H9 (cell line): ENCODE measurements at regions not wholly inside any gene's neighbourhood (a gene's known extent, or its start where the extent isn't known, plus 50 kb on each side); places are given as distances from the start of the nearest gene placed in this dataset.

Experiments used
- DNase-seq: peaks from one replicate; pipeline ENCODE4 v3.0.0-alpha.2; 2017
- H2AFZ ChIP-seq: one replicate; pipeline ENCODE4 v1.6.1; 2013; ENCODE audit warnings: mild to moderate bottlenecking, low read length, control low read depth, moderate library complexity
- H2AK5ac ChIP-seq: 2 replicates; pipeline ENCODE4 v1.6.1; 2013; ENCODE audit warnings: low read length, control low read depth, mixed read lengths; ENCODE audit not compliant: insufficient read length
- H2BK120ac ChIP-seq: one replicate; pipeline ENCODE4 v1.6.1; 2013; ENCODE audit warnings: low read depth, mild to moderate bottlenecking, low read length, control low read depth, inconsistent platforms; ENCODE audit not compliant: poor library complexity, severe bottlenecking
- H2BK12ac ChIP-seq: 2 replicates; pipeline ENCODE4 v1.6.1; 2013; ENCODE audit warnings: low read length, control low read depth, mixed read lengths, low read depth; ENCODE audit not compliant: insufficient read length
- H2BK15ac ChIP-seq: 2 replicates; pipeline ENCODE4 v1.6.1; 2013; ENCODE audit warnings: low read depth, low read length, control low read depth
- H2BK20ac ChIP-seq: one replicate; pipeline ENCODE4 v1.6.1; 2013; ENCODE audit warnings: low read depth, mild to moderate bottlenecking, low read length, control low read depth, inconsistent platforms; ENCODE audit not compliant: poor library complexity, severe bottlenecking
- H2BK5ac ChIP-seq: 2 replicates; pipeline ENCODE4 v1.6.1; 2013; ENCODE audit warnings: low read length, control low read depth, mixed read lengths; ENCODE audit not compliant: insufficient read length
- H3K14ac ChIP-seq: 2 replicates; pipeline ENCODE4 v1.6.1; 2013; ENCODE audit warnings: low read length, control low read depth; ENCODE audit not compliant: insufficient read depth
- H3K18ac ChIP-seq: 2 replicates; pipeline ENCODE4 v1.6.1; 2013; ENCODE audit warnings: low read depth, mild to moderate bottlenecking, mixed read lengths, low read length, control low read depth; ENCODE audit not compliant: insufficient read length
- H3K23ac ChIP-seq: 2 replicates; pipeline ENCODE4 v1.6.1; 2013; ENCODE audit warnings: low read length, control low read depth, mixed read lengths, low read depth; ENCODE audit not compliant: insufficient read length
- H3K23me2 ChIP-seq: 2 replicates; pipeline ENCODE4 v1.6.1; 2013; ENCODE audit warnings: low read depth, mild to moderate bottlenecking, mixed read lengths, low read length, control low read depth; ENCODE audit not compliant: insufficient read length, poor library complexity, severe bottlenecking
- H3K27ac ChIP-seq: 2 replicates; pipeline ENCODE4 v1.5.1; 2013; ENCODE audit warnings: low read length, control low read depth, mixed read lengths, low read depth; ENCODE audit not compliant: insufficient read length
- H3K27me3 ChIP-seq: 2 replicates; pipeline ENCODE4 v1.6.1; 2013; ENCODE audit warnings: low read length, control low read depth, inconsistent platforms; ENCODE audit not compliant: insufficient read depth
- H3K4ac ChIP-seq: 2 replicates; pipeline ENCODE4 v1.6.1; 2013; ENCODE audit warnings: low read depth, mild to moderate bottlenecking, control low read depth, inconsistent platforms, low read length, moderate library complexity
- H3K4me1 ChIP-seq: 2 replicates; pipeline ENCODE4 v1.6.1; 2013; ENCODE audit warnings: low read length, control low read depth, inconsistent platforms; ENCODE audit not compliant: insufficient read depth
- H3K4me2 ChIP-seq: 2 replicates; pipeline ENCODE4 v1.6.1; 2013; ENCODE audit warnings: low read length, control low read depth, mixed read lengths; ENCODE audit not compliant: insufficient read length, insufficient read depth
- H3K56ac ChIP-seq: 2 replicates; pipeline ENCODE4 v1.6.1; 2013; ENCODE audit warnings: low read depth, mild to moderate bottlenecking, mixed read lengths, low read length, control low read depth; ENCODE audit not compliant: insufficient read length
- H3K79me1 ChIP-seq: 2 replicates; pipeline ENCODE4 v1.6.1; 2013; ENCODE audit warnings: low read depth, mild to moderate bottlenecking, moderate library complexity, low read length, control low read depth, inconsistent platforms; ENCODE audit not compliant: insufficient read depth, poor library complexity, severe bottlenecking
- H3K79me2 ChIP-seq: 2 replicates; pipeline ENCODE4 v1.6.1; 2013; ENCODE audit warnings: low read length, control low read depth, inconsistent platforms; ENCODE audit not compliant: insufficient read depth
- H3K9ac ChIP-seq: 2 replicates; pipeline ENCODE4 v1.6.1; 2013; ENCODE audit warnings: low read length, control low read depth, mixed read lengths; ENCODE audit not compliant: insufficient read length; ENCODE audit errors: extremely low read depth
- H3K9me3 ChIP-seq: one replicate; pipeline ENCODE4 v1.6.1; 2013; ENCODE audit warnings: low read depth, low read length, inconsistent platforms; ENCODE audit not compliant: control insufficient read depth
- H3T11ph ChIP-seq: one replicate; pipeline ENCODE4 v1.6.1; 2013; ENCODE audit warnings: mild to moderate bottlenecking, low read length, control low read depth, inconsistent platforms
- H4K20me1 ChIP-seq: one replicate; pipeline ENCODE4 v1.6.1; 2013; ENCODE audit not compliant: control insufficient read depth, insufficient read length, insufficient read depth
- H4K5ac ChIP-seq: 2 replicates; pipeline ENCODE4 v1.6.1; 2013; ENCODE audit warnings: low read depth, mild to moderate bottlenecking, mixed read lengths, low read length, control low read depth; ENCODE audit not compliant: insufficient read length
- H4K8ac ChIP-seq: replicated peaks from 2 replicates; pipeline ENCODE4 v1.6.1; 2013; ENCODE audit warnings: low read length, control low read depth, mixed read lengths, low read depth; ENCODE audit not compliant: insufficient read length
- H4K91ac ChIP-seq: 2 replicates; pipeline ENCODE4 v1.6.1; 2013; ENCODE audit warnings: low read depth, mild to moderate bottlenecking, moderate library complexity, mixed read lengths, low read length, control low read depth; ENCODE audit not compliant: insufficient read length
- H3K27ac Mint-ChIP-seq, 3 experiments: 2 replicates in 2 of 3; 3 replicates in 1 of 3; pipeline ENCODE4 v1.8.0; 2020 to 2021; ENCODE audit warnings: mixed read lengths in 3 of 3, mild to moderate bottlenecking in 1 of 3, moderate library complexity in 1 of 3
- H3K27me3 Mint-ChIP-seq: 2 replicates; pipeline ENCODE4 v1.8.0; 2021; ENCODE audit warnings: low read depth, mild to moderate bottlenecking, moderate library complexity, mixed read lengths
- H3K36me3 Mint-ChIP-seq, 3 experiments: 2 replicates in 2 of 3; 3 replicates in 1 of 3; pipeline ENCODE4 v1.8.0; 2020 to 2021; ENCODE audit warnings: low read depth in 3 of 3, mixed read lengths in 3 of 3; ENCODE audit not compliant: insufficient read depth in 1 of 3
- H3K4me1 Mint-ChIP-seq, 2 experiments: 2 replicates each; pipeline ENCODE4 v1.8.0; 2020; ENCODE audit warnings: mixed read lengths in 2 of 2
- H3K4me3 Mint-ChIP-seq, 2 experiments: 2 replicates in 1 of 2; 3 replicates in 1 of 2; pipeline ENCODE4 v1.8.0; 2020 to 2021; ENCODE audit warnings: mild to moderate bottlenecking in 2 of 2, mixed read lengths in 2 of 2, moderate library complexity in 1 of 2
- H3K9me3 Mint-ChIP-seq, 2 experiments: 2 replicates in 1 of 2; 3 replicates in 1 of 2; pipeline ENCODE4 v1.8.0; 2020; ENCODE audit warnings: mild to moderate bottlenecking in 2 of 2, mixed read lengths in 2 of 2, moderate library complexity in 1 of 2
- WGBS: extraction: QIAGEN DNeasy Blood & Tissue Kit; methylation state at CpG from one replicate; pipeline ENCODE4 v1.1.7; 2013; ENCODE audit warnings: missing lambda C conversion rate, low lambda C conversion rate, mixed read lengths; ENCODE audit not compliant: insufficient read length; ENCODE audit errors: extremely low coverage; 5-methylcytosine and 5-hydroxymethylcytosine counted together
- TF ChIP-seq, protein P1 (sequence below): fragments of 200-600 bp; sonication (generic); conservative IDR thresholded peaks from 3 replicates; pipeline ENCODE4 v1.8.0; 2021; ENCODE audit warnings: antibody characterized with exemption, mild to moderate bottlenecking

DNA sequence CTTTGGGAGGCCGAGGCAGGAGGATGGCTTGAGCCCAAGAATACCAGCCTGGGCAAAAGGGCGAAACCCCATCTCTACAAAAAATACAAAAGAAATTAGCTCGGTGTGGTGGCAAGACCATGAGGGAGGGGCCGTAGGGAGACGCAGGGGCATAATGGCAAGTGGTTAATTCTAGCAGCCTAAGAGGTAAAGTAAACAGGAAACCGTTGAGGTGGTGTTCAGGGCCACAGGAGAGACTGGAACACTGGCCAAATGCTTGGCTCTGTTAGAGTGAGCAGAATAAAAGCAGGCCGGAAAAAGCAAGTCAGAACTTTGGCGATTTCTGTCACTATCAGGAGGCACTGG is 89.2 kb downstream of the RIPK4 start:
- Histone ChIP-seq H3K23me2 (no peaks in the 10 kb centered on the region), H3K4me2 (no peak overlapping the region), H2BK12ac (no peak overlapping the region), H3K4me1 (no peaks in the 10 kb centered on the region; the same call in none of the 2 replicates), H3K27me3 (no peaks in the 10 kb centered on the region), H3K4ac (no peak overlapping the region), H2BK15ac (no peak overlapping the region), H3K79me2 (no peaks in the 10 kb centered on the region), H3K9me3 (no peaks in the 10 kb centered on the region), H3K9ac (no peak overlapping the region), H2BK120ac (no peak overlapping the region), H3K27ac (no peak overlapping the region), H4K8ac (no peak overlapping the region), H4K91ac (no peak overlapping the region), H3K14ac (no peak overlapping the region), H4K20me1 (no peaks in the 10 kb centered on the region), H2BK5ac (no peak overlapping the region), H3K79me1 (no peaks in the 10 kb centered on the region), H4K5ac (no peak overlapping the region), H3T11ph (no peak overlapping the region), H3K18ac (no peak overlapping the region), H2AK5ac (no peak overlapping the region), H3K56ac (no peak overlapping the region), H3K23ac (no peak overlapping the region), H2AFZ (no peak overlapping the region), H2BK20ac (no peak overlapping the region)
- TF ChIP-seq, protein P1, sequence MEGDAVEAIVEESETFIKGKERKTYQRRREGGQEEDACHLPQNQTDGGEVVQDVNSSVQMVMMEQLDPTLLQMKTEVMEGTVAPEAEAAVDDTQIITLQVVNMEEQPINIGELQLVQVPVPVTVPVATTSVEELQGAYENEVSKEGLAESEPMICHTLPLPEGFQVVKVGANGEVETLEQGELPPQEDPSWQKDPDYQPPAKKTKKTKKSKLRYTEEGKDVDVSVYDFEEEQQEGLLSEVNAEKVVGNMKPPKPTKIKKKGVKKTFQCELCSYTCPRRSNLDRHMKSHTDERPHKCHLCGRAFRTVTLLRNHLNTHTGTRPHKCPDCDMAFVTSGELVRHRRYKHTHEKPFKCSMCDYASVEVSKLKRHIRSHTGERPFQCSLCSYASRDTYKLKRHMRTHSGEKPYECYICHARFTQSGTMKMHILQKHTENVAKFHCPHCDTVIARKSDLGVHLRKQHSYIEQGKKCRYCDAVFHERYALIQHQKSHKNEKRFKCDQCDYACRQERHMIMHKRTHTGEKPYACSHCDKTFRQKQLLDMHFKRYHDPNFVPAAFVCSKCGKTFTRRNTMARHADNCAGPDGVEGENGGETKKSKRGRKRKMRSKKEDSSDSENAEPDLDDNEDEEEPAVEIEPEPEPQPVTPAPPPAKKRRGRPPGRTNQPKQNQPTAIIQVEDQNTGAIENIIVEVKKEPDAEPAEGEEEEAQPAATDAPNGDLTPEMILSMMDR = no peak
- H3K9me3 Mint-ChIP-seq = no peaks in the 10 kb centered on the region
- H3K4me3 Mint-ChIP-seq = no peak overlapping the region
- no peak overlapping the region for H3K27ac Mint-ChIP-seq
- no CpG with 5 or more reads among the region's 8 CpGs for WGBS
- peaks cover 24 to 42% of the 10 kb centered on the region in 2 experiments for H3K4me1 Mint-ChIP-seq
- DNase-seq = no peak
- no peaks in the 10 kb centered on the region; a peak in 1 of 7 replicates for H3K36me3 Mint-ChIP-seq
- no peaks in the 10 kb centered on the region; the same call in 1 of the 2 replicates for H3K27me3 Mint-ChIP-seq
